ENCODE measurements at regions not wholly inside any gene's neighbourhood (a gene's known extent, or its start where the extent isn't known, plus 50 kb on each side); places are given as distances from the start of the nearest gene placed in this dataset.

DNA sequence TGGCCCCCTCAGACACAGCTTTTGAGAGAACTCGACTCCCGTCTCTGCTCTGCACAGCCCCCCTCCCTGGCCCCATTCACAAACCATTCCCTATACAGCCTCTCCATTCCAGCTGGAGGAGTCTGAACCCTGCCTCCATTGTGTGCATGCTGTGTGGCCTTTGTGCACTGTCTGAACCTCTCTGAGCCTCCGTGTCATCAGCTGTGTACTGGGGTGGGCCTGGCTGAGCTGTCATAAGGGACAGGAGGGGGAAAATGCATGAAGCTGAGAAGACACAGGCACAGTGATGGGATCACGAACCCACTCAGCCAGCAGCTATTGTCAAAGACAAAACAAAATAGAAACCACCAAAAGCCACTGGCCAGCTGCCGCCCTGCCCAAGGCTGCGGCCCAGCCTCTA lies 130.8 kb downstream of the RFLNA start:
- Histone ChIP-seq H3K79me2 (ENCODE audit: insufficient read depth, low read length) (no peaks in the 10 kb centered on the region), H3K27me3 (ENCODE audit: insufficient read depth, low read length, poor library complexity, severe bottlenecking) (no peaks in the 10 kb centered on the region), H3K36me3 (ENCODE audit: insufficient read depth, low read length) (peaks cover 54% of the 10 kb centered on the region; the same call in 1 of the 2 replicates), H2AFZ (ENCODE audit: low read length) (no peak overlapping the region), H3K4me2 (ENCODE audit: low read depth, low read length, poor library complexity, severe bottlenecking) (no peak overlapping the region), H3K4me1 (ENCODE audit: insufficient read depth, low read length, poor library complexity, severe bottlenecking) (no peaks in the 10 kb centered on the region), H3K9me3 (ENCODE audit: insufficient read depth, low read depth, low read length) (no peaks in the 10 kb centered on the region), H3K9ac (ENCODE audit: low read depth, low read length, poor library complexity, severe bottlenecking) (no peak overlapping the region), H3K9me2 (replicated peaks; ENCODE audit: low read depth, low read length) (no peaks in the 10 kb centered on the region), H3F3A (ENCODE audit: low read depth) (no peaks in the 10 kb centered on the region), H3K4me3 (ENCODE audit: low read length, poor library complexity, severe bottlenecking) (no peak overlapping the region), H4K20me1 (ENCODE audit: insufficient read depth, low read length, poor library complexity, severe bottlenecking) (no peaks in the 10 kb centered on the region)
- TF ChIP-seq, protein P1, sequence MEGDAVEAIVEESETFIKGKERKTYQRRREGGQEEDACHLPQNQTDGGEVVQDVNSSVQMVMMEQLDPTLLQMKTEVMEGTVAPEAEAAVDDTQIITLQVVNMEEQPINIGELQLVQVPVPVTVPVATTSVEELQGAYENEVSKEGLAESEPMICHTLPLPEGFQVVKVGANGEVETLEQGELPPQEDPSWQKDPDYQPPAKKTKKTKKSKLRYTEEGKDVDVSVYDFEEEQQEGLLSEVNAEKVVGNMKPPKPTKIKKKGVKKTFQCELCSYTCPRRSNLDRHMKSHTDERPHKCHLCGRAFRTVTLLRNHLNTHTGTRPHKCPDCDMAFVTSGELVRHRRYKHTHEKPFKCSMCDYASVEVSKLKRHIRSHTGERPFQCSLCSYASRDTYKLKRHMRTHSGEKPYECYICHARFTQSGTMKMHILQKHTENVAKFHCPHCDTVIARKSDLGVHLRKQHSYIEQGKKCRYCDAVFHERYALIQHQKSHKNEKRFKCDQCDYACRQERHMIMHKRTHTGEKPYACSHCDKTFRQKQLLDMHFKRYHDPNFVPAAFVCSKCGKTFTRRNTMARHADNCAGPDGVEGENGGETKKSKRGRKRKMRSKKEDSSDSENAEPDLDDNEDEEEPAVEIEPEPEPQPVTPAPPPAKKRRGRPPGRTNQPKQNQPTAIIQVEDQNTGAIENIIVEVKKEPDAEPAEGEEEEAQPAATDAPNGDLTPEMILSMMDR (conservative IDR thresholded peaks at IDR 0.05; ENCODE audit: low read length) = no peak
- TF ChIP-seq EZH2phosphoT487 (IDR thresholded peaks at IDR 0.05; ENCODE audit: borderline replicate concordance) = no peak

DNA sequence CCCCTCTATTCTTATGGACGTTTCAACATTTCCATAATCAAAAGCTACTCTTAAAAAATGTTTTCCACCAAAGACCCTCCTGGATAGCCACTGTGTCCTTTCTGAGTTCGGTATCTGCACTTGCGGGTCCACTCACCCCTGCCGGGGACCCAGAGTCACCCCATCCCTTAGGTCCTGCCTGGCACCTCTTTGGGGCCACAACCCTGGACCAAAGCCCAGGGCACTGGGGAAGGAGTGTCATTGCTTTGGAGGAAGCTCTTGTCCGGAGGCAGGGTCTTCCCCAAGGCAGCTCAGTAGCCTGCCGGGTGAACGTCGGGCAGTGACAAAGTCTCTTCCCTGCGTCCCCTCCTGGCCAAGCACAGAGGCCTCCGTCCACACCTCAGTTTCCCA lies 129.6 kb downstream of the RFLNA start:
- Histone ChIP-seq H3K9ac (ENCODE audit: low read depth, low read length, poor library complexity, severe bottlenecking) (no peak overlapping the region), H3K4me3 (ENCODE audit: low read length, poor library complexity, severe bottlenecking) (no peak overlapping the region), H3K79me2 (ENCODE audit: insufficient read depth, low read length) (no peaks in the 10 kb centered on the region), H3K4me1 (ENCODE audit: insufficient read depth, low read length, poor library complexity, severe bottlenecking) (no peaks in the 10 kb centered on the region), H3K4me2 (ENCODE audit: low read depth, low read length, poor library complexity, severe bottlenecking) (no peak overlapping the region), H3F3A (ENCODE audit: low read depth) (no peaks in the 10 kb centered on the region), H3K27me3 (ENCODE audit: insufficient read depth, low read length, poor library complexity, severe bottlenecking) (no peaks in the 10 kb centered on the region), H3K9me3 (ENCODE audit: insufficient read depth, low read depth, low read length) (no peaks in the 10 kb centered on the region), H2AFZ (ENCODE audit: low read length) (no peak overlapping the region), H3K9me2 (replicated peaks; ENCODE audit: low read depth, low read length) (no peaks in the 10 kb centered on the region), H4K20me1 (ENCODE audit: insufficient read depth, low read length, poor library complexity, severe bottlenecking) (no peaks in the 10 kb centered on the region), H3K36me3 (ENCODE audit: insufficient read depth, low read length) (peaks cover 53% of the 10 kb centered on the region; the same call in 1 of the 2 replicates)
- TF ChIP-seq, protein P1 (conservative IDR thresholded peaks at IDR 0.05; ENCODE audit: low read length) = no peak
- TF ChIP-seq EZH2phosphoT487 (IDR thresholded peaks at IDR 0.05; ENCODE audit: borderline replicate concordance) = no peak

DNA sequence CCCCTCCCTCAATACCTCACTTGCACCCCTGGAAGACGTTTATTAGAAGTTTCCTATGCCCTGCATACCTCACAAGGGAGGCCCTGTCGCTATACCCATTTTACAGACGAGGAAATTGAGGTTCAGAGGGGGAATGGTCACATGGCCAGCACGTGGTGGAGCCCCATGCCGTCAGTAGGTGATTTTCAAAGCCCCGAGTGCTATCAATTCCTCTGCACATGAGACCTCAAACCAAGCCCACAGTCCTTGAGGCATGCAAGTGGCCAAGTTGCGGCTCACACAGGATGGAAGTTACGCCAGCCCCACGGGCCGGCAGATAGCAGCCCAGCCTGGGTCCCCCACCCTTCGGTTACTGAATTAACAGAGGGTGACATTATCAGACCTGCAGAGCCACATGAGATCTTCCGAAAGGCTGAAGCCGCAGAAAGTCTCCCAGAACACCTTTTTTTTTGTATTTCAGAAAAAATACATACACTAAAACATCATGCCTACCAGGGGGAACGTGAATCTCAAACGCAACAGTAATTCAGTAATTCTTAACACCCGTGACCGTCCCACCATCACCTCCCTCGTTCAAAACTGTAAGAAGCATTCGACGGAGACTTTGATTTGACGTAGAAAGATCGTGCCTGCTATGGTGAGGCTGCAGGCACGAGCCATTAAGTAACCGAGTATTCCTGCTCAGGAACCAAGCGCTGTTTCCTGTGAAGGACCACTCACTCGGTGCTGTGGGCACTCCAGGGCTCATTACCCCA lies 129.0 kb downstream of the RFLNA start:
- Histone ChIP-seq H3K9me3 (ENCODE audit: insufficient read depth, low read depth, low read length) (no peaks in the 10 kb centered on the region), H3K4me1 (ENCODE audit: insufficient read depth, low read length, poor library complexity, severe bottlenecking) (no peaks in the 10 kb centered on the region), H3K9ac (ENCODE audit: low read depth, low read length, poor library complexity, severe bottlenecking) (no peak overlapping the region), H2AFZ (ENCODE audit: low read length) (no peak overlapping the region), H3F3A (ENCODE audit: low read depth) (no peaks in the 10 kb centered on the region), H3K27me3 (ENCODE audit: insufficient read depth, low read length, poor library complexity, severe bottlenecking) (no peaks in the 10 kb centered on the region), H3K4me3 (ENCODE audit: low read length, poor library complexity, severe bottlenecking) (no peak overlapping the region), H3K4me2 (ENCODE audit: low read depth, low read length, poor library complexity, severe bottlenecking) (no peak overlapping the region), H3K36me3 (ENCODE audit: insufficient read depth, low read length) (peaks cover 54% of the 10 kb centered on the region; the same call in 1 of the 2 replicates), H3K9me2 (replicated peaks; ENCODE audit: low read depth, low read length) (no peaks in the 10 kb centered on the region), H3K79me2 (ENCODE audit: insufficient read depth, low read length) (no peaks in the 10 kb centered on the region), H4K20me1 (ENCODE audit: insufficient read depth, low read length, poor library complexity, severe bottlenecking) (no peaks in the 10 kb centered on the region)
- no peak for TF ChIP-seq EZH2phosphoT487 (IDR thresholded peaks at IDR 0.05; ENCODE audit: borderline replicate concordance)
- TF ChIP-seq, protein P1 (conservative IDR thresholded peaks at IDR 0.05; ENCODE audit: low read length) = no peak

Measured in Loucy (cell line).